IMR-90 (cell line): ENCODE measurements at regions not wholly inside any gene's neighbourhood (a gene's known extent, or its start where the extent isn't known, plus 50 kb on each side); places are given as distances from the start of the nearest gene placed in this dataset.

Experiments used
- FOS ChIP-seq: fragments of 150-350 bp; IDR thresholded peaks from 2 replicates; pipeline ENCODE4 v1.6.1; 2016; ENCODE audit warnings: low read depth, low read length
- MAZ ChIP-seq: IDR thresholded peaks from 2 replicates; pipeline ENCODE4 v1.6.1; 2012; ENCODE audit warnings: low read depth, mild to moderate bottlenecking, low read length, improper control_type of control experiment, moderate library complexity, borderline replicate concordance
- NFE2L2 ChIP-seq: fragments of 150-350 bp; IDR thresholded peaks from 2 replicates; pipeline ENCODE4 v1.6.1; 2016; ENCODE audit warnings: low read depth, mild to moderate bottlenecking, low read length
- POLR2A ChIP-seq: IDR thresholded peaks from 2 replicates; pipeline ENCODE4 v1.6.1; 2012; ENCODE audit warnings: mild to moderate bottlenecking, low read depth, low read length
- RAD21 ChIP-seq: IDR thresholded peaks from 2 replicates; pipeline ENCODE4 v1.6.1; 2012; ENCODE audit warnings: low read length, improper control_type of control experiment
- RFX5 ChIP-seq: IDR thresholded peaks from 2 replicates; pipeline ENCODE4 v1.8.0; 2012; ENCODE audit warnings: low read depth, mild to moderate bottlenecking, low read length, moderate library complexity
- SMC3 ChIP-seq: fragments of 150-350 bp; IDR thresholded peaks from 2 replicates; pipeline ENCODE4 v1.6.1; 2016; ENCODE audit warnings: low read depth, mild to moderate bottlenecking, antibody characterized with exemption, low read length, moderate library complexity
- TF ChIP-seq, protein P1 (sequence below): conservative IDR thresholded peaks from 2 replicates; pipeline ENCODE4 v1.5.1; 2012; ENCODE audit warnings: mild to moderate bottlenecking, low read depth, low read length, improper control_type of control experiment
- TF ChIP-seq, protein P2 (sequence below): fragments of 150-350 bp; IDR thresholded peaks from 2 replicates; pipeline ENCODE4 v1.6.1; 2016; ENCODE audit warnings: low read depth, mild to moderate bottlenecking, low read length, moderate library complexity, borderline replicate concordance

DNA sequence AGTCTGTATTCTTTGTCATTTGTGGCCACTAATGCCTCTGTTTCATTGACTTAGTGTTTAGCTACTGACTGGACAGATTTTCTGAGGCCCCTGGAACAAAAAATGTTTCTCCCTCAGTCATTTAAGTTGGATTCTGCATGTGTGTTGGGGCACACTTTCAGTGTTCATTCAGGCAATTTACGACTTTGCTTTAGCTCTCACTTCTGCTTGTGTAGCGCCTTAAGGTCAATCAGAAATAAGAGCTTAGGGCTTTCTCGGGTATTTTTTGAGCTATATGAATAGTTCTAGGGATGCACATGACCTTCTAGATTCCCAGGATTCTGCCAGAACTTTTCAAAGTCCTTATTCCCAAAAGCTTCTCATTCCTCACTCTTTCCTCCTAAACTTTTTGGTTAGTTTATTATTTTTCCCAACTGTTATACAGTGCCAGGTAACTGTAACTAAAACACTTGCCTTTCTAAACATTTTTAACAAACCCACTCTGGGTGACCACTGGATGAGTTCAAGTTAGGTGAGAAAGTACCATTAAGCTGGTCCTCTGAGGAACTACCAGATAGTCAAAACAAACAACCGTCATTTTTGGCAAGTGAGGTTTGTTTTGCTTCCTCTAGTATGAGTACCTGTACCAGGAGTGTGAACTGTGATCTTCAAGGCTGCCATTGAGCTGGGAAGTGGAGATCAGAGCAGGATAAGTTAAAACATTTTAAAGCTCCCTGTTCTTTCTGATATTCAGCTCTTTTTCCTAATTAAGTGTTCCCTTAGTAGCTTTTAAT, 571.3 kb upstream of the TLE4 start:
- TF ChIP-seq, protein P1, sequence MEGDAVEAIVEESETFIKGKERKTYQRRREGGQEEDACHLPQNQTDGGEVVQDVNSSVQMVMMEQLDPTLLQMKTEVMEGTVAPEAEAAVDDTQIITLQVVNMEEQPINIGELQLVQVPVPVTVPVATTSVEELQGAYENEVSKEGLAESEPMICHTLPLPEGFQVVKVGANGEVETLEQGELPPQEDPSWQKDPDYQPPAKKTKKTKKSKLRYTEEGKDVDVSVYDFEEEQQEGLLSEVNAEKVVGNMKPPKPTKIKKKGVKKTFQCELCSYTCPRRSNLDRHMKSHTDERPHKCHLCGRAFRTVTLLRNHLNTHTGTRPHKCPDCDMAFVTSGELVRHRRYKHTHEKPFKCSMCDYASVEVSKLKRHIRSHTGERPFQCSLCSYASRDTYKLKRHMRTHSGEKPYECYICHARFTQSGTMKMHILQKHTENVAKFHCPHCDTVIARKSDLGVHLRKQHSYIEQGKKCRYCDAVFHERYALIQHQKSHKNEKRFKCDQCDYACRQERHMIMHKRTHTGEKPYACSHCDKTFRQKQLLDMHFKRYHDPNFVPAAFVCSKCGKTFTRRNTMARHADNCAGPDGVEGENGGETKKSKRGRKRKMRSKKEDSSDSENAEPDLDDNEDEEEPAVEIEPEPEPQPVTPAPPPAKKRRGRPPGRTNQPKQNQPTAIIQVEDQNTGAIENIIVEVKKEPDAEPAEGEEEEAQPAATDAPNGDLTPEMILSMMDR: no peak
- TF ChIP-seq RAD21: no peak
- TF ChIP-seq RFX5: no peak
- no peak for TF ChIP-seq POLR2A
- TF ChIP-seq MAZ: no peak
- TF ChIP-seq FOS: no peak
- no peak for TF ChIP-seq NFE2L2
- TF ChIP-seq SMC3: no peak
- TF ChIP-seq, protein P2, sequence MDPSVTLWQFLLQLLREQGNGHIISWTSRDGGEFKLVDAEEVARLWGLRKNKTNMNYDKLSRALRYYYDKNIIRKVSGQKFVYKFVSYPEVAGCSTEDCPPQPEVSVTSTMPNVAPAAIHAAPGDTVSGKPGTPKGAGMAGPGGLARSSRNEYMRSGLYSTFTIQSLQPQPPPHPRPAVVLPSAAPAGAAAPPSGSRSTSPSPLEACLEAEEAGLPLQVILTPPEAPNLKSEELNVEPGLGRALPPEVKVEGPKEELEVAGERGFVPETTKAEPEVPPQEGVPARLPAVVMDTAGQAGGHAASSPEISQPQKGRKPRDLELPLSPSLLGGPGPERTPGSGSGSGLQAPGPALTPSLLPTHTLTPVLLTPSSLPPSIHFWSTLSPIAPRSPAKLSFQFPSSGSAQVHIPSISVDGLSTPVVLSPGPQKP: no peak
